Brain microvascular endothelial cell (primary cell): ENCODE measurements at regions not wholly inside any gene's neighbourhood (a gene's known extent, or its start where the extent isn't known, plus 50 kb on each side); places are given as distances from the start of the nearest gene placed in this dataset.

ENCODE experiments used
- DNase-seq: peaks from one replicate; pipeline ENCODE4 v3.0.0-alpha.2; 2020
- H3K27ac ChIP-seq: fragments of 250-450 bp; sonication (Bioruptor Pico); 2 replicates; pipeline ENCODE4 v1.5.1; 2020; ENCODE audit warnings: mild to moderate bottlenecking, moderate library complexity
- H3K27me3 ChIP-seq: fragments of 250-450 bp; sonication (Bioruptor Pico); replicated peaks from 2 replicates; pipeline ENCODE4 v1.5.1; 2020; ENCODE audit warnings: mild to moderate bottlenecking
- H3K36me3 ChIP-seq: fragments of 250-450 bp; sonication (Bioruptor Pico); replicated peaks from 2 replicates; pipeline ENCODE4 v1.5.1; 2020; ENCODE audit warnings: mild to moderate bottlenecking
- H3K4me3 ChIP-seq: 2 replicates; pipeline ENCODE4 v1.5.1; 2011; ENCODE audit warnings: low read depth, mild to moderate bottlenecking, control low read depth, low read length, moderate library complexity
- in situ Hi-C: cut with HindIII; loops from 2 replicates; pipeline ENCODE4 v1.10.0; 2017; ENCODE audit warnings: low sequenced_read_pairs, low pct_ligation_motif_present
- TF ChIP-seq, protein P1 (sequence below): IDR thresholded peaks from 2 replicates; pipeline ENCODE4 v1.5.1; 2011; ENCODE audit warnings: low read depth, mild to moderate bottlenecking, moderate library complexity, low read length, control low read depth, inconsistent platforms; ENCODE audit errors: missing control alignments

DNA sequence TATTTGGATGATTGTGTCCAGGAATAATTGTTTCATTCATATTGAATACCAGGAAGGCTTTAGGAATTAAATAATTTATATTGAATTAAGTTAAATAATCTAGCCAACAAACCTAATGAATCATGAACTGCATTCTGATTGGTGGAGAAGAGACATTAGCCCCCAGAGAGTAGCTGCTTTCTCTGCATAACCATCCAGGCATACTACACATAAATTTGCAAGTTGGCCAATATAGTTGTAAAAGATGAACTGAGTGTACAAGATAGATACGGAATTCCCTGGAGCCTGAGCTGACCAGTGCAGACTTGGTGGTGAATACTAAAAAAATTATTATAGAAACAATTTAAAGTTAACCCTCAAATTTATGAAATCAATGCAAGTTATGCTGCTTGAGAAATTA is 311.8 kb upstream of the KIF2A start:
- no peaks in the 10 kb centered on the region for H3K27me3 ChIP-seq
- no peak overlapping the region for H3K4me3 ChIP-seq
- no peak overlapping the region for H3K27ac ChIP-seq
- in situ Hi-C loops, result no loop called here
- DNase-seq, result no peak
- TF ChIP-seq, protein P1, sequence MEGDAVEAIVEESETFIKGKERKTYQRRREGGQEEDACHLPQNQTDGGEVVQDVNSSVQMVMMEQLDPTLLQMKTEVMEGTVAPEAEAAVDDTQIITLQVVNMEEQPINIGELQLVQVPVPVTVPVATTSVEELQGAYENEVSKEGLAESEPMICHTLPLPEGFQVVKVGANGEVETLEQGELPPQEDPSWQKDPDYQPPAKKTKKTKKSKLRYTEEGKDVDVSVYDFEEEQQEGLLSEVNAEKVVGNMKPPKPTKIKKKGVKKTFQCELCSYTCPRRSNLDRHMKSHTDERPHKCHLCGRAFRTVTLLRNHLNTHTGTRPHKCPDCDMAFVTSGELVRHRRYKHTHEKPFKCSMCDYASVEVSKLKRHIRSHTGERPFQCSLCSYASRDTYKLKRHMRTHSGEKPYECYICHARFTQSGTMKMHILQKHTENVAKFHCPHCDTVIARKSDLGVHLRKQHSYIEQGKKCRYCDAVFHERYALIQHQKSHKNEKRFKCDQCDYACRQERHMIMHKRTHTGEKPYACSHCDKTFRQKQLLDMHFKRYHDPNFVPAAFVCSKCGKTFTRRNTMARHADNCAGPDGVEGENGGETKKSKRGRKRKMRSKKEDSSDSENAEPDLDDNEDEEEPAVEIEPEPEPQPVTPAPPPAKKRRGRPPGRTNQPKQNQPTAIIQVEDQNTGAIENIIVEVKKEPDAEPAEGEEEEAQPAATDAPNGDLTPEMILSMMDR, result no peak
- H3K36me3 ChIP-seq, result no peaks in the 10 kb centered on the region

DNA sequence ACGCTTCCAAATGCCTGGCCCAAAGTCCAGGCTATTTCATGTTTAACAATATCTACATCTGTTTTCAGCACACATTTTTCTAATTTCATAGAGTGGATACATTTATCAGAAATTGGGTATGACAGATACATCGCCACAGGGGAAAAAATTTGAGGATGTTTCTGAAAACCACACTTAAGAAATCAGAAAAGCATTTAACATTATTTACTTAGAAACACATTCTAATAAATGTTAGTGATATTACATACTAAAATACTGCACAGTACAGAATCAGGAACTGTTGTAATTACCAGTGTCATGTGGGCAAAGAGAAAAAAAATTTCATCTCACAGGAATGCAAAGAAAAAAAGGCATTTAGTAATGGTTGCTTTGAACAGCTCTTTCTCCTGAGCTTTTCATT is 310.5 kb upstream of the KIF2A start:
- Histone ChIP-seq H3K27ac (no peak overlapping the region), H3K4me3 (no peak overlapping the region), H3K36me3 (no peaks in the 10 kb centered on the region), H3K27me3 (no peaks in the 10 kb centered on the region)
- in situ Hi-C loops, result no loop called here
- TF ChIP-seq, protein P1, result no peak
- DNase-seq, result no peak

DNA sequence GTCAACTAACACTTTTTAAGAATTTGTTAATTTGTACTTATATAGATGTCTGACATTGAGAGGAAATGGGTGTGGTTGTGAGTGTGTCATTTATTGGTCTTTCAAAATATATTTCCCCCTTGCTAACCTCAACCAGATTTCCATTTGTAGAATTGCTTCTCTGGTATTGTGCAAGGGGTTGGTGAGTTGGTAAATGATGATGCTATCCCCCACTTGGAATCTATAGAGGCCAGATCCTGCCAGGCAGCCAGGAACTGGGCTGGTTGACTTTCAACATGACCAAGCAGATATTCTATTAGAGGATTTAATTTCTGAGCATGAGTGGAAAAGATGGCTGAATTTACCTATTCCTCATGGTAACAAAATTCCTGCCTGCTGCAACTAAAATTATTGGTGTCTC is 306.6 kb upstream of the KIF2A start:
- no peak overlapping the region for H3K27ac ChIP-seq
- in situ Hi-C loops, result no loop called here
- H3K4me3 ChIP-seq, result no peak overlapping the region
- H3K27me3 ChIP-seq, result no peaks in the 10 kb centered on the region
- H3K36me3 ChIP-seq, result no peaks in the 10 kb centered on the region
- DNase-seq, result no peak
- TF ChIP-seq, protein P1, result no peak

DNA sequence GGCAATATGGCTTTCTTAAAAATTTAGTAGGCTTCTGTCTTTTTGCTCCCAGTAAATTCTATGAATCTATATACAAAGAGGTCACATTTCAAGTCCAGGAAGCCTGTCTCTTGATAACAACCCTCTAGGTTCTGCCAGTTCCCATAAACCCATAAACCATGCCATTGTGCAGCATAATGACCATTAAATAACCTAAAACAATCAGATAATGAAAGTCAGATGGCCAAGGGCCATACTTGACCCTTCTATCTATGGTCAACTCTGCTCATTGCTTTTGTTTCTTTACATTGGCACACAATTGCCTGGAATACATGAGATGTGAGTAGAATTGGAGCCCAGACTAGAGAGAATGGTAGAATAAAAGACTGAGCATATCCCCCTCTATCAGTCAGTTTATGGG is 305.4 kb upstream of the KIF2A start:
- DNase-seq, result no peak
- H3K4me3 ChIP-seq, result no peak overlapping the region
- in situ Hi-C loops, result no loop called here
- no peak overlapping the region for H3K27ac ChIP-seq
- TF ChIP-seq, protein P1, result no peak
- no peaks in the 10 kb centered on the region for H3K36me3 ChIP-seq
- H3K27me3 ChIP-seq, result no peaks in the 10 kb centered on the region

DNA sequence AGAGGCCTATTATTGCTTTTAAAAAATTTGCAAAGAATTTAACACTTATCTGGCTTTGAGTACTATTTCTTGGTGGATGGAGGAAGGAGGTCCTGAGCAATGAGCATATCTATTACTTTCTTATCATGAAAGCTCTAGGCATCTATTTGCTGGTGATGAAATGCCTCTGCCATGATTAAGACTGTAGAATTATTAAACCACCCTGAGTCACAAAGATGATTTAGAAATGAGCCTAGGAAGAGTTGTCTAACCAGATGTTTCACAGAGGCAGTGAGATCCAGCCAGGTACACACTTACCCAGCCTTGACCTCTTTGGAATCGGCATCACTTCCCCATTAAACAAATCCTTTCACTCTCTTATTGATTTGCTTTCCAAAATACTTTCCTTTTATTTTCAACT is 304.4 kb upstream of the KIF2A start:
- no peak overlapping the region for H3K27ac ChIP-seq
- TF ChIP-seq, protein P1, result no peak
- DNase-seq, result no peak
- in situ Hi-C loops, result no loop called here
- H3K36me3 ChIP-seq, result no peaks in the 10 kb centered on the region
- H3K4me3 ChIP-seq, result no peak overlapping the region
- no peaks in the 10 kb centered on the region for H3K27me3 ChIP-seq

DNA sequence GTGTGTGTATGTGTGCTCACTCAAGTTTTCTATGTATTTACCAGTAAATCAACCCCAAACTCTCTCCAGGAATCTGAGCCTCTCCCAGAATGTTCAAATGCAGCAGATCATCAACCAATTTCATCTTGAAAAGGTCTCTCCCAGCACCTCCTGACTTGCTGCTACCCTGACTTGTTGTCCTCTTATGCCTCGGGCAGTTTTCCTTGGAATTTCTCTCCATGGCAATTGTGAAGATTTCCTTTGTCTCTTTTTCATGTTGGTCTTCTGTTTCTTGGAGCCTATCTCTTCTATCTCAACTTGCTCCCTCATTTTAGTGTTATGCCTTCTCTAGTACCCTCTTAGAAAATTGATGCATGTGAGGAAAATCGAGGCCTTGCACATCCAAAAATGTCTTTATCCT is 303.6 kb upstream of the KIF2A start:
- TF ChIP-seq, protein P1, result no peak
- in situ Hi-C loops, result no loop called here

More for the DNA sequence above, 303.6 kb upstream of the KIF2A start:
- no peak overlapping the region for H3K4me3 ChIP-seq
- H3K27me3 ChIP-seq, result no peaks in the 10 kb centered on the region
- no peak for DNase-seq
- H3K36me3 ChIP-seq, result no peaks in the 10 kb centered on the region
- H3K27ac ChIP-seq, result no peak overlapping the region
